ENCODE measurements at regions not wholly inside any gene's neighbourhood (a gene's known extent, or its start where the extent isn't known, plus 50 kb on each side); places are given as distances from the start of the nearest gene placed in this dataset.

GRCh38 chr6:133156689-133157088 lies 84.5 kb upstream of the EYA4 start:
- no peaks in the 10 kb centered on the region for H3K36me3 ChIP-seq (ENCODE audit: insufficient read depth, low read length)
- no peaks in the 10 kb centered on the region for H3K79me2 ChIP-seq (ENCODE audit: insufficient read depth, low read length)
- TF ChIP-seq CTCF (IDR thresholded peaks at IDR 0.05; ENCODE audit: low read length) = no peak
- TF ChIP-seq EZH2 (IDR thresholded peaks at IDR 0.05; ENCODE audit: borderline replicate concordance, low read length) = no peak
- H3K4me2 ChIP-seq (ENCODE audit: low read length) = no peak overlapping the region
- H3K4me3 ChIP-seq (ENCODE audit: low read depth, low read length, poor library complexity, severe bottlenecking) = no peak overlapping the region
- no peaks in the 10 kb centered on the region for H3F3A ChIP-seq (ENCODE audit: insufficient read depth, low read length)
- H4K20me1 ChIP-seq (ENCODE audit: insufficient read depth, low read length) = no peaks in the 10 kb centered on the region
- H3K9me2 ChIP-seq (ENCODE audit: low read depth, low read length) = no peaks in the 10 kb centered on the region
- H3K27ac ChIP-seq (ENCODE audit: low read depth, low read length, poor library complexity, severe bottlenecking) = no peak overlapping the region
- H3K9me3 ChIP-seq (ENCODE audit: low read length) = no peaks in the 10 kb centered on the region
- H3K27me3 ChIP-seq (ENCODE audit: insufficient read depth, low read length) = no peaks in the 10 kb centered on the region
- no peak overlapping the region for H2AFZ ChIP-seq (ENCODE audit: low read length)
- no peaks in the 10 kb centered on the region for H3K4me1 ChIP-seq (ENCODE audit: insufficient read depth, low read length, severe bottlenecking)
- H3K9ac ChIP-seq (ENCODE audit: low read length) = no peak overlapping the region

DNA sequence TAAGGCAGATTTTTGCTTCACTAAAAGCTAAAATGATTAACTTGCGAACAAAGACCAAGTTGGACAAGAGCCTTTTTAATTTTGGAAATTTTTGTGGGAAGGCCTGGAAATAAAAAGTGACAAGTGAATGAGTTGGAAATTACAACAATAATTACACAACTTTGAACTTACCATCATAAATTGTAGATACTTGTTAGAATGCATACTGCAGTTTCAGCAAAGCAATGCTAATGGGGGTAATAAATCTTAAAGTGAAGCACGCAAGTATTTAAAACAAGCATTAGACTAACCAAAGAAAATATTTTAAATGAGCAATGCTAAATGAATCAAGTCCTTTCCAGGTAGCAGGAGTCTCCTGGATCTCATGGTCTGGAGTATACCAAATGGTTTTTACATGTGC lies 83.2 kb upstream of the EYA4 start:
- no peaks in the 10 kb centered on the region for H4K20me1 ChIP-seq (ENCODE audit: insufficient read depth, low read length)
- no peak for TF ChIP-seq EZH2 (IDR thresholded peaks at IDR 0.05; ENCODE audit: borderline replicate concordance, low read length)
- TF ChIP-seq CTCF (IDR thresholded peaks at IDR 0.05; ENCODE audit: low read length) = no peak
- H3K9me3 ChIP-seq (ENCODE audit: low read length) = no peaks in the 10 kb centered on the region

DNA sequence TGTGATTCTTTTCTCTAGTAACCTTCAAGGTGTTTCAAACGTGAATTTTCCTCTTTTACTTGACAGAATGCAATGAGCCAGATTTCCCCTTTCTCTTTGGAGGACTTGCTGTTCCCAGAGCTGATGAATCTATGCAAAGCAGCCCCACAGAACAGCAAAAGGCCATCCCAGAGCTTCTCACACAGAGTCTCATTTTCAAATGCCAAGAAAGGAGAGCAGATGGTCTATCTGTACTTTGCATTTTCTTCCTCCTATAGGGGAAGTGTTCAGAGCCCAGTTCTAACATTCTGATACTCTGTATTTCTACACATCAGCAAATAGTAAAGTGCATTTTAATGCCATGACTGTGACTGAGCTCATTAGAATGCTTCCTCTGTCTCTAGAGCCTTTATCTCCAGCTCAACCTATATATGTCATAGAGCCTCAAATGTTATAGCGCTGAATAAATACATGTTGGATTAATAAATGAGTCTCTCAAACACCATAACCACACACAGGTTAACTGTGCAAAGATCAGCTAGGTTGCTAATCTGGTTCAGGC lies 81.8 kb upstream of the EYA4 start:
- H3K4me3 ChIP-seq (ENCODE audit: low read depth, low read length, poor library complexity, severe bottlenecking) = no peak overlapping the region
- no peaks in the 10 kb centered on the region for H3K79me2 ChIP-seq (ENCODE audit: insufficient read depth, low read length)
- no peak overlapping the region for H3K9ac ChIP-seq (ENCODE audit: low read length)
- H3K27ac ChIP-seq (ENCODE audit: low read depth, low read length, poor library complexity, severe bottlenecking) = no peak overlapping the region
- no peaks in the 10 kb centered on the region for H3K4me1 ChIP-seq (ENCODE audit: insufficient read depth, low read length, severe bottlenecking)
- no peaks in the 10 kb centered on the region for H3F3A ChIP-seq (ENCODE audit: insufficient read depth, low read length)
- no peak overlapping the region for H3K4me2 ChIP-seq (ENCODE audit: low read length)
- no peaks in the 10 kb centered on the region for H3K9me3 ChIP-seq (ENCODE audit: low read length)
- no peak for TF ChIP-seq CTCF (IDR thresholded peaks at IDR 0.05; ENCODE audit: low read length)
- no peak for TF ChIP-seq EZH2 (IDR thresholded peaks at IDR 0.05; ENCODE audit: borderline replicate concordance, low read length)
- H3K27me3 ChIP-seq (ENCODE audit: insufficient read depth, low read length) = no peaks in the 10 kb centered on the region
- H2AFZ ChIP-seq (ENCODE audit: low read length) = no peak overlapping the region
- no peaks in the 10 kb centered on the region for H3K9me2 ChIP-seq (ENCODE audit: low read depth, low read length)
- no peaks in the 10 kb centered on the region for H3K36me3 ChIP-seq (ENCODE audit: insufficient read depth, low read length)
- no peaks in the 10 kb centered on the region for H4K20me1 ChIP-seq (ENCODE audit: insufficient read depth, low read length)

More for the DNA sequence above, 83.2 kb upstream of the EYA4 start:
- no peak overlapping the region for H3K27ac ChIP-seq (ENCODE audit: low read depth, low read length, poor library complexity, severe bottlenecking)
- H3K9ac ChIP-seq (ENCODE audit: low read length) = no peak overlapping the region
- no peak overlapping the region for H2AFZ ChIP-seq (ENCODE audit: low read length)
- H3K4me1 ChIP-seq (ENCODE audit: insufficient read depth, low read length, severe bottlenecking) = no peaks in the 10 kb centered on the region
- no peaks in the 10 kb centered on the region for H3K36me3 ChIP-seq (ENCODE audit: insufficient read depth, low read length)
- H3K9me2 ChIP-seq (ENCODE audit: low read depth, low read length) = no peaks in the 10 kb centered on the region
- no peak overlapping the region for H3K4me3 ChIP-seq (ENCODE audit: low read depth, low read length, poor library complexity, severe bottlenecking)
- H3K4me2 ChIP-seq (ENCODE audit: low read length) = no peak overlapping the region
- H3K27me3 ChIP-seq (ENCODE audit: insufficient read depth, low read length) = no peaks in the 10 kb centered on the region
- no peaks in the 10 kb centered on the region for H3F3A ChIP-seq (ENCODE audit: insufficient read depth, low read length)
- H3K79me2 ChIP-seq (ENCODE audit: insufficient read depth, low read length) = no peaks in the 10 kb centered on the region

Measured in OCI-LY1 (cell line).